RWPE2 (cell line): ENCODE measurements at regions not wholly inside any gene's neighbourhood (a gene's known extent, or its start where the extent isn't known, plus 50 kb on each side); places are given as distances from the start of the nearest gene placed in this dataset.
"Not testable (repeated sequence)": the region's sequence is repeated elsewhere in the genome, so short reads cannot be mapped to it uniquely, and the experiment has no call there.

Source experiments
- ATAC-seq: fragments of 200-7000 bp; cut with Tn5 transposase; 3 replicates; pipeline ENCODE4 v1.9.1; 2021; ENCODE audit warnings: low read depth
- DNase-seq: peaks from one replicate; pipeline ENCODE4 v3.0.0-alpha.2; 2020; ENCODE audit warnings: low spot score
- H3K27ac ChIP-seq: fragments of 450-650 bp; 2 replicates; pipeline ENCODE4 v1.5.1; 2017; ENCODE audit warnings: mild to moderate bottlenecking; ENCODE audit not compliant: poor library complexity, severe bottlenecking
- H3K27me3 ChIP-seq: fragments of 250-450 bp; sonication (Bioruptor Pico); 2 replicates; pipeline ENCODE4 v1.5.1; 2021; ENCODE audit warnings: mild to moderate bottlenecking, moderate library complexity; ENCODE audit not compliant: insufficient read depth, poor library complexity, severe bottlenecking
- H3K36me3 ChIP-seq: fragments of 250-450 bp; sonication (Bioruptor Pico); 2 replicates; pipeline ENCODE4 v1.5.1; 2020; ENCODE audit warnings: low read depth, mild to moderate bottlenecking, moderate library complexity
- H3K4me1 ChIP-seq: fragments of 250-450 bp; sonication (Bioruptor Pico); 2 replicates; pipeline ENCODE4 v1.5.1; 2021; ENCODE audit warnings: mild to moderate bottlenecking, moderate library complexity; ENCODE audit not compliant: insufficient read depth, poor library complexity, severe bottlenecking
- H3K4me3 ChIP-seq: fragments of 250-450 bp; sonication (Bioruptor Pico); 2 replicates; pipeline ENCODE4 v1.5.1; 2021; ENCODE audit warnings: mild to moderate bottlenecking, moderate library complexity; ENCODE audit not compliant: severe bottlenecking
- H3K9me3 ChIP-seq: fragments of 250-450 bp; sonication (Bioruptor Pico); 2 replicates; pipeline ENCODE4 v1.5.1; 2021; ENCODE audit warnings: mild to moderate bottlenecking, moderate library complexity; ENCODE audit not compliant: severe bottlenecking
- CTCF ChIP-seq: fragments of 450-650 bp; IDR thresholded peaks from one replicate; pipeline ENCODE4 v1.5.1; 2017; ENCODE audit warnings: mild to moderate bottlenecking, moderate library complexity; ENCODE audit not compliant: poor library complexity, severe bottlenecking

DNA sequence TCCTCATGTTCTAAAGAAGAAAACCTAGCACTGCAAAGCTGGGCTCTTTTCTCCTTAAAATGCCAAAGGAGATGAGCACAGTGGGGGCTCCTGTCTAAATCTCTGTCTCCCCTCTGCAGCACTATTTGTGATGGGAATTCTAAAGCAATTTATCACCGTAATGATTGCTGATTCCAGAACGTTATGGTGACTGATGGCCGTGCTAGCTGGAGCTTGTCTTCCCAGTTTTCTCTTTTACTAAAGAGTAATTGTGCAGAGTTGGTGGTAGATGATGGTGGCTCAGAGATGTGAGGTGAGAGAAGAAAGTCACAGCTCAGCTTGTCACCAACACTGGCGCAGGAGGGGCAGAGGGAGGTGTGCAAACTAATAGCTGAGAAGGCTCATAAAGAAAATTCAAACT is 60.7 kb upstream of the ATP2B4 start:
- Histone ChIP-seq H3K36me3 (no peaks in the 10 kb centered on the region), H3K27me3 (no peaks in the 10 kb centered on the region), H3K4me3 (no peak overlapping the region), H3K27ac (no peak overlapping the region), H3K9me3 (no peaks in the 10 kb centered on the region), H3K4me1 (no peaks in the 10 kb centered on the region)
- no peak for ATAC-seq
- DNase-seq: no peak
- TF ChIP-seq CTCF: no peak

GRCh38 chr1:203566966-203567365 is 59.7 kb upstream of the ATP2B4 start:
- not testable (repeated sequence) for H3K27me3 ChIP-seq, H3K36me3 ChIP-seq, ATAC-seq, H3K9me3 ChIP-seq, H3K4me1 ChIP-seq, DNase-seq, H3K27ac ChIP-seq, H3K4me3 ChIP-seq

DNA sequence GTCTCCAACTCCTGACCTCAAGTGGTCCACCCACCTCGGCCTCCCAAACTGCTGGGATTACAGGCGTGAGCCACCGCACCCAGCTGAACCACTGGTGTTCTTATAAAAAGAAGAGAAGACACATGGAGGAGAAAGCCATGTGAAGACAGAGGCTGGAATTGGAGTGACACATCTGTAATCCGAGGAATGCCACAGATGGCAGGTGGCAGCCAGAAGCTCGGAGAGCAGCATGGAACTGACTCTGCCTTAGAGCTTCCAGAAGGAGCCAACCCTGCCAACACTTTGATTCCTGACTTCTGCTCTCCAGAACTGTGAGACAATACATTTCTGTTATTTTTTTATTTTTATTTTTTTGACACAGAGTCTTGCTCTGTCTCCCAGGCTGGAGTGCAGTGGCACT is 59.0 kb upstream of the ATP2B4 start:
- no peaks in the 10 kb centered on the region for H3K9me3 ChIP-seq
- TF ChIP-seq CTCF: no peak

GRCh38 chr1:203569490-203570318 is 56.9 kb upstream of the ATP2B4 start:
- Histone ChIP-seq H3K27me3 (no peaks in the 10 kb centered on the region), H3K4me1 (no peaks in the 10 kb centered on the region), H3K36me3 (no peaks in the 10 kb centered on the region), H3K4me3 (no peak overlapping the region), H3K27ac (no peak overlapping the region), H3K9me3 (no peaks in the 10 kb centered on the region)
- DNase-seq: no peak
- no peak for TF ChIP-seq CTCF
- ATAC-seq: 0 out of 3 replicates have a peak, but pooled peaks have one; percentile 33

More for the DNA sequence above, 59.0 kb upstream of the ATP2B4 start:
- no peak for DNase-seq
- no peak overlapping the region for H3K27ac ChIP-seq
- no peak overlapping the region for H3K4me3 ChIP-seq
- H3K36me3 ChIP-seq: no peaks in the 10 kb centered on the region
- H3K27me3 ChIP-seq: no peaks in the 10 kb centered on the region
- no peaks in the 10 kb centered on the region for H3K4me1 ChIP-seq
- no peak for ATAC-seq

GRCh38 chr1:203570805-203571204 is 55.8 kb upstream of the ATP2B4 start:
- DNase-seq (no peak), ATAC-seq (no peak)
- TF ChIP-seq CTCF: no peak
- Histone ChIP-seq H3K4me1 (no peaks in the 10 kb centered on the region), H3K27ac (no peak overlapping the region), H3K27me3 (no peaks in the 10 kb centered on the region), H3K4me3 (no peak overlapping the region), H3K36me3 (no peaks in the 10 kb centered on the region), H3K9me3 (no peaks in the 10 kb centered on the region)
